ENCODE measurements at regions not wholly inside any gene's neighbourhood (a gene's known extent, or its start where the extent isn't known, plus 50 kb on each side); places are given as distances from the start of the nearest gene placed in this dataset.

- TF ChIP-seq ZNF391 (tag by site-specific recombination; IDR thresholded peaks at IDR 0.05; ENCODE audit: borderline replicate concordance, low read depth), result no peak
- no peak for TF ChIP-seq ZNF239 (tag by site-specific recombination; IDR thresholded peaks at IDR 0.05)
- TF ChIP-seq HOXC10 (CRISPR knock-in tag; IDR thresholded peaks at IDR 0.05), result no peak
- no peak for TF ChIP-seq PBX3 (CRISPR knock-in tag; IDR thresholded peaks at IDR 0.05)
- TF ChIP-seq ZNF561 (tag by site-specific recombination; IDR thresholded peaks at IDR 0.05; ENCODE audit: borderline replicate concordance), result no peak; the same call in 1 of the 2 replicates
Measured at GRCh38 chr19:30084390-30084819, 142.4 kb downstream of the URI1 start (continued).

GRCh38 chr19:30085394-30085793 is 143.4 kb downstream of the URI1 start:
- Histone ChIP-seq H3K9me3 (ENCODE audit: control insufficient read depth, insufficient read depth, low read depth, low read length) (peaks cover 5% of the 10 kb centered on the region; the same call in 1 of the 2 replicates), H3K4me1 (ENCODE audit: control insufficient read depth, insufficient read depth, low read length) (peaks cover 18% of the 10 kb centered on the region), H3K36me3 (ENCODE audit: control insufficient read depth in 2 of 2, insufficient read depth in 1 of 2, low read length in 2 of 2) (no peaks in the 10 kb centered on the region), H3K4me3 (ENCODE audit: low read depth, low read length) (no peak overlapping the region), H3K27ac (ENCODE audit: extremely low read depth, low read depth, low read length) (peak overlapping the region; percentile 47; the same call in 1 of the 2 replicates)
- ChIA-PET POLR2A (no interaction called here), CTCF (interaction anchor here (0.6 to 1.9 kb wide), 14 partner anchors 13 to 566 kb away, joined by 3 to 6 read pairs (median 4); no protein-coding TSS in a partner anchor)
- peak; percentile 99 for TF ChIP-seq PRDM4 (tag by site-specific recombination; IDR thresholded peaks at IDR 0.05)
- TF ChIP-seq PRDM10 (tag by site-specific recombination; IDR thresholded peaks at IDR 0.05), result peak; percentile 87
- TF ChIP-seq ZNF561 (tag by site-specific recombination; IDR thresholded peaks at IDR 0.05; ENCODE audit: borderline replicate concordance), result peak; percentile 74
- TF ChIP-seq ZNF292 (tag by site-specific recombination; IDR thresholded peaks at IDR 0.05; ENCODE audit: borderline replicate concordance, low read depth), result no peak
- TF ChIP-seq ZNF302 (tag by site-specific recombination; IDR thresholded peaks at IDR 0.05; ENCODE audit: low read depth), result no peak
- TF ChIP-seq ZBTB20 (tag by site-specific recombination; IDR thresholded peaks at IDR 0.05), result peak; percentile 82
- TF ChIP-seq ZNF660 (tag by site-specific recombination; IDR thresholded peaks at IDR 0.05), result peak; percentile 91
- 0 out of 2 replicates have a peak, but pooled peaks have one; percentile 49 for TF ChIP-seq ZNF610 (tag by site-specific recombination; IDR thresholded peaks at IDR 0.05; ENCODE audit: borderline replicate concordance)
- 0 out of 2 replicates have a peak, but pooled peaks have one; percentile 23 for TF ChIP-seq ZNF24 (tag by site-specific recombination; IDR thresholded peaks at IDR 0.05)
- TF ChIP-seq ZNF449 (tag by site-specific recombination; IDR thresholded peaks at IDR 0.05), result peak; percentile 69
- TF ChIP-seq BCL11B (tag by site-specific recombination; IDR thresholded peaks at IDR 0.05; ENCODE audit: low read depth), result no peak
- peak; percentile 73 for TF ChIP-seq ZFHX2 (tag by site-specific recombination; conservative IDR thresholded peaks at IDR 0.05)
- no peak for TF ChIP-seq PRDM1 (tag by site-specific recombination; IDR thresholded peaks at IDR 0.05)
- TF ChIP-seq ZBTB26 (tag by site-specific recombination; optimal IDR thresholded peaks at IDR 0.05), result peak; percentile 16
- TF ChIP-seq EGR2 (tag by site-specific recombination; IDR thresholded peaks at IDR 0.05; ENCODE audit: low read depth), result peak; percentile 44; the same call in 1 of the 2 replicates
- TF ChIP-seq ZIC2 (tag by site-specific recombination; IDR thresholded peaks at IDR 0.05), result peak; percentile 89
- TF ChIP-seq GLIS1 (tag by site-specific recombination; IDR thresholded peaks at IDR 0.05), result peak; percentile 99
- 0 out of 2 replicates have a peak, but pooled peaks have one; percentile 22 for TF ChIP-seq ZFP69B (tag by site-specific recombination; IDR thresholded peaks at IDR 0.05)
- TF ChIP-seq ZNF366 (tag by site-specific recombination; conservative IDR thresholded peaks at IDR 0.05), result no peak
- peak; percentile 86 for TF ChIP-seq CTCF (tag by site-specific recombination; IDR thresholded peaks at IDR 0.05)
- TF ChIP-seq GLIS2 (tag by site-specific recombination; IDR thresholded peaks at IDR 0.05), result peak; percentile 87
